ENCODE measurements at regions not wholly inside any gene's neighbourhood (a gene's known extent, or its start where the extent isn't known, plus 50 kb on each side); places are given as distances from the start of the nearest gene placed in this dataset.
A peak's percentile ranks its signal among the peaks of the same experiment; 100 is the strongest.

- ATAC-seq (peak; percentile 38; the same call in 1 of the 2 replicates), DNase-seq (ENCODE audit: low spot score) (no peak)
- no peaks in the 10 kb centered on the region for H3K9me3 Mint-ChIP-seq
- TF ChIP-seq JAZF1 (CRISPR knock-in tag; IDR thresholded peaks at IDR 0.05) (no peak), ZNF396 (CRISPR knock-in tag; IDR thresholded peaks at IDR 0.05; ENCODE audit: borderline replicate concordance) (no peak), FOXP4 (CRISPR knock-in tag; IDR thresholded peaks at IDR 0.05) (no peak), ZNF317 (CRISPR knock-in tag; IDR thresholded peaks at IDR 0.05; ENCODE audit: borderline replicate concordance, low read depth) (no peak), ZNF281 (CRISPR knock-in tag; IDR thresholded peaks at IDR 0.05) (no peak), NR3C1 (CRISPR knock-in tag; conservative IDR thresholded peaks at IDR 0.05; ENCODE audit: low read depth) (no peak), OVOL2 (CRISPR knock-in tag; IDR thresholded peaks at IDR 0.05; ENCODE audit: borderline replicate concordance) (no peak), GTF2I (CRISPR knock-in tag; conservative IDR thresholded peaks at IDR 0.05) (no peak), NFATC4 (CRISPR knock-in tag; IDR thresholded peaks at IDR 0.05) (no peak), SOX15 (CRISPR knock-in tag; IDR thresholded peaks at IDR 0.05) (no peak), CBFB (CRISPR knock-in tag; IDR thresholded peaks at IDR 0.05; ENCODE audit: low read depth) (no peak), TEAD4 (CRISPR knock-in tag; IDR thresholded peaks at IDR 0.05) (no peak), ZBTB21 (CRISPR knock-in tag; IDR thresholded peaks at IDR 0.05; ENCODE audit: borderline replicate concordance) (no peak), HMGA2 (CRISPR knock-in tag; IDR thresholded peaks at IDR 0.05) (no peak), TEAD1 (CRISPR knock-in tag; IDR thresholded peaks at IDR 0.05) (no peak), GABPB1 (CRISPR knock-in tag; IDR thresholded peaks at IDR 0.05) (no peak)
- no peaks in the 10 kb centered on the region for H3K4me1 Mint-ChIP-seq
- ChIA-PET CTCF (interaction anchor here (0.5 to 1.2 kb wide), 2 partner anchors 57 to 393 kb away, joined by 3 to 4 read pairs; no protein-coding TSS in a partner anchor), POLR2A (no interaction called here)
- no peak overlapping the region for H3K27ac Mint-ChIP-seq
- H3K36me3 Mint-ChIP-seq, result no peaks in the 10 kb centered on the region
- no peaks in the 10 kb centered on the region for H3K27me3 Mint-ChIP-seq (ENCODE audit: low read depth)
- H3K4me3 Mint-ChIP-seq, result no peak overlapping the region
Measured at GRCh38 chr4:71130827-71131603, 137.6 kb downstream of the DCK start.

DNA sequence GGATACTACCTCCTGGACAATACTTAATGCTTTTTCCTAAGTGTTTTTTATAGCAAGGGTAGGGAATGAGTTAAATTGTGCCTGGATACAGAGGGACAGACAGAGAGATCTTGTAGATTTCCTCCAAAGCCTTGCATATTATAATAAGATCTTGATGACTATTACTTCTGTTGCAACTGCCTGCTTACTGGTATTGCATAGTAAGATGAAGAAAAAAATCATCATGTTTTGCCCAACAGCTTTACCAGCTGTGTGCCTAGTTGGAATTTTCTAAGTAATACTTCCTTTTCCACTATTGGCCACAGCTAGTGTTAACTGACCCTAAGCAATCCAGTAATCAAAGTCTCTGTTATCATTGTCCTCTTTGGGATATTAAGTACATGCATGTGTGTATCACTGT lies 139.0 kb downstream of the DCK start:
- no peak for DNase-seq (ENCODE audit: low spot score)
- CTCF ChIA-PET, result no interaction called here
- POLR2A ChIA-PET, result no interaction called here
- no peaks in the 10 kb centered on the region for H3K4me1 Mint-ChIP-seq
- H3K9me3 Mint-ChIP-seq, result no peaks in the 10 kb centered on the region
- ATAC-seq, result no peak
- no peak overlapping the region for H3K27ac Mint-ChIP-seq
- no peaks in the 10 kb centered on the region for H3K36me3 Mint-ChIP-seq
- H3K27me3 Mint-ChIP-seq (ENCODE audit: low read depth), result no peaks in the 10 kb centered on the region
- no peak overlapping the region for H3K4me3 Mint-ChIP-seq
- TF ChIP-seq E2F5 (CRISPR knock-in tag; IDR thresholded peaks at IDR 0.05) (no peak), FOXP1 (CRISPR knock-in tag; IDR thresholded peaks at IDR 0.05; ENCODE audit: borderline replicate concordance) (no peak), KAT7 (CRISPR knock-in tag; IDR thresholded peaks at IDR 0.05; ENCODE audit: borderline replicate concordance) (no peak), ZBTB43 (CRISPR knock-in tag; IDR thresholded peaks at IDR 0.05) (no peak), ZNF532 (CRISPR knock-in tag; IDR thresholded peaks at IDR 0.05; ENCODE audit: borderline replicate concordance) (no peak)
- TF ChIP-seq, protein P1, sequence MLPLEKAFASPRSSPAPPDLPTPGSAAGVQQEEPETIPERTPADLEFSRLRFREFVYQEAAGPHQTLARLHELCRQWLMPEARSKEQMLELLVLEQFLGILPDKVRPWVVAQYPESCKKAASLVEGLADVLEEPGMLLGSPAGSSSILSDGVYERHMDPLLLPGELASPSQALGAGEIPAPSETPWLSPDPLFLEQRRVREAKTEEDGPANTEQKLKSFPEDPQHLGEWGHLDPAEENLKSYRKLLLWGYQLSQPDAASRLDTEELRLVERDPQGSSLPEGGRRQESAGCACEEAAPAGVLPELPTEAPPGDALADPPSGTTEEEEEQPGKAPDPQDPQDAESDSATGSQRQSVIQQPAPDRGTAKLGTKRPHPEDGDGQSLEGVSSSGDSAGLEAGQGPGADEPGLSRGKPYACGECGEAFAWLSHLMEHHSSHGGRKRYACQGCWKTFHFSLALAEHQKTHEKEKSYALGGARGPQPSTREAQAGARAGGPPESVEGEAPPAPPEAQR (CRISPR knock-in tag; IDR thresholded peaks at IDR 0.05), result no peak
- TF ChIP-seq, protein P2, sequence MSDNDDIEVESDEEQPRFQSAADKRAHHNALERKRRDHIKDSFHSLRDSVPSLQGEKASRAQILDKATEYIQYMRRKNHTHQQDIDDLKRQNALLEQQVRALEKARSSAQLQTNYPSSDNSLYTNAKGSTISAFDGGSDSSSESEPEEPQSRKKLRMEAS (CRISPR knock-in tag; IDR thresholded peaks at IDR 0.05), result no peak
